ENCODE measurements at regions not wholly inside any gene's neighbourhood (a gene's known extent, or its start where the extent isn't known, plus 50 kb on each side); places are given as distances from the start of the nearest gene placed in this dataset.
A peak's percentile ranks its signal among the peaks of the same experiment; 100 is the strongest.
"Not testable (repeated sequence)": the region's sequence is repeated elsewhere in the genome, so short reads cannot be mapped to it uniquely, and the experiment has no call there.

DNA sequence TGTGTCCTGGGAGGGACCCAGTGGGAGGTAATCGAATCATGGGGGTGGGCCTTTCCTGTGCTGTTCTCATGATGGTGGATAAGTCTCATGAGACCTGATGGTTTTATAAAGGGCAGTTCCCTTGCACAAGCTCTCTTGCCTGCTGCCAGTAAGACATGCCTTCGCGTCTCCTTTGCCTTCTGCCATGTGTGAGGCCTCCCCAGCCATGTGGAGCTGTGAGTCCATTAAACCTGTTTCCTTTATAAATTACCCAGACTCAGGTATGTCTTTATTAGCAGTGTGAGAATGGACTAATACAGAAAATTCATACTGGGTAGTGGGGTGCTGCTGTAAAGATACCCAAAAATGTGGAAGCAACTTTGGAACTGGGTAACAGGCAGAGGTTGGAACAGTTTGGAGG is 300.0 kb upstream of the ZFP42 start:
- DNase-seq = not testable (repeated sequence)

DNA sequence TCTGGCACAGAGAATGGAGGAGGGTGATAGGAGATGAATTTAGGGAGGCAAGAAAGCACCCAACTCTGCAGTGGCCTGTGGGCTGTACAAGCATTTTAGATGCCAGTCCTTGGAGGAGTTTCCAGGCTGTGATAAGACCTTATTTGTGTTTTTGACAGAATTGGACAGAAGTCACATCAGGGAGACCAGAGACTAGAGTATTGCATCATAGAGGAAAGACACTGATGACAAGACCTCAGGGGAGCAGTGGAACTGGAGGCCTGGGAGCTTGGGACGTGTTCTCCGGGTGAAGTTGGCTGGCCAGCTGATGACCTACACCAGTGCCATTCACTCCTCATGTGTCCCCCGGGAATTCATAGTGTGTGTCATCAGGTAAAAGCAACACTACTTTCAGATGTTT is 284.0 kb upstream of the ZFP42 start:
- no peak for DNase-seq

DNA sequence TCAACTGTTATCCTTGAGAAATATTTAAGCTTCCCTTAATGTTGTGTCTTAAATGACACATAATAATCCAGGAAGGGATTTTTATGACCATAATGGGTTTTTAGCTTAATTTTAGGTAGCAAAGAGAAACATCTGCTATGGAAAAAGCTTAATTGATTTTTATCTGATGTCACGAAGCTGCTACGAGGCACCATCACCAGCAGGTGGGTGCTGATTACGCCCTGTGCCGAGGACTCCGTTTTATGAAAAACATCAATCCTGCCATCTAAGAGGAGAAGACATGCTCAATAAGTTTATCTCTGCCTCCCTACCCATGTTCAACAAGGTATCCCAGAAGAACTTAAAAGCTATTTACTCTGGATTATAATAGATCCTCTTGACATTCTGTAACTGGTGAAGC is 280.6 kb upstream of the ZFP42 start:
- DNase-seq = no peak

DNA sequence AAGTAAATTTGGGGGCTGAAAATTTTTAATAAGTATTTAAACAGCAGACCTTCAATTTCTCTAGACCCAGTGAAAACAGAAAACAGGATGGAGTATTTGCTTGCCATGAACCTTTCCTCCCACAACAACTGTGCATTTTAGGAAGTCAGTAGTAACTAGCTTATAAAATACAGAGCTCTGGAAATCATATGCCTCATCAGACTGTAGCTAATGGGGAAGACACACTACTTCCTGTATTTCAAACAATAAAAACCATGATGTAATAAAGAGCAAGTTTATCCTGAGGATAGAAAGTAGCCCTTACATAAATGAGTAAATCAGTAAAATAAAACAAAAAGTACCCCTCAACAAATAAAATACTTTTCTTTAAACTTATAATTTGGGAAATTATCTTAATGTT is 280.1 kb upstream of the ZFP42 start:
- DNase-seq = no peak

DNA sequence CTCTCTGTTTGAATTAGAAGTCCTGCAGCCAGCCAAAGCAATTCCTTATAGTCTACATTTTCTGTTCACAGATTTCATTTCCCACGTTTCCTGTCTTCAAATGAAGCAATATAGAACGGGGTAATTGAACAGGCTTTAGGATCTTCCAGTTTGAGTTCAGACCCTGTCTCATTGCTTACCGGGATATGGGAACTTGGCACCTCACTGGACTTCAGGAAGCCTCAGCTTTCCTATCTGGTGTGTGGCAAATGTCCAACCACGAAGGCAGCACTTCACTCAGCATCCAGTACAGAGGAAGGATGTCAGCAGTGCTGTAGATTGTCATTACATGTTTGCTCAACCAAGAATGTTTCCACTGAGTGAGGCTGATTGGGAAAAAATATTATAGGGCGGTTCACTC is 271.1 kb upstream of the ZFP42 start:
- peak; percentile 44 for DNase-seq

GRCh38 chr4:187726485-187726884 is 269.1 kb upstream of the ZFP42 start:
- DNase-seq = no peak

DNA sequence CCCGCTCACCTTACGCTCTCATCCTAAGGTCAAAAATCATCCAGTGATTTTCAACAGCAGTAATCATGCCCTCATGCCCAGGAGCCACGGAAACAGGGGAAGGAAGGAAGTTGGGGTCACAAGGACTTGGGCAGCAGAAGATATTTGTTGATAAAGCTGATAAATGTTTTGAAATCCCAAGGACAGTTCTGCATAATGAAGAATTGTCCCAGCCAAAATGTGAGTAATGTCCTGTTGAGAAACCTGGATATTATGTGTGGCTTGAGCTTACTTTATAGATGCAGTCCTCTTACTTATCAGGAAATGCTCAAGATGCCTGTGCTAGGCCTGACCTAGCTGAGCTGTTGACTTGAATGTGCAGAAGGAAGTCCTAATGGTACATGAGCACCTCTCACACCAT is 263.0 kb upstream of the ZFP42 start:
- no peak for DNase-seq

GRCh38 chr4:187739771-187740170 is 255.8 kb upstream of the ZFP42 start:
- DNase-seq = no peak

GRCh38 chr4:187744911-187745310 is 250.7 kb upstream of the ZFP42 start:
- DNase-seq = no peak

- not testable (repeated sequence) for DNase-seq
Observed at GRCh38 chr4:187750652-187751051, 244.9 kb upstream of the ZFP42 start.

GRCh38 chr4:187767158-187767557 is 228.4 kb upstream of the ZFP42 start:
- no peak for DNase-seq

DNA sequence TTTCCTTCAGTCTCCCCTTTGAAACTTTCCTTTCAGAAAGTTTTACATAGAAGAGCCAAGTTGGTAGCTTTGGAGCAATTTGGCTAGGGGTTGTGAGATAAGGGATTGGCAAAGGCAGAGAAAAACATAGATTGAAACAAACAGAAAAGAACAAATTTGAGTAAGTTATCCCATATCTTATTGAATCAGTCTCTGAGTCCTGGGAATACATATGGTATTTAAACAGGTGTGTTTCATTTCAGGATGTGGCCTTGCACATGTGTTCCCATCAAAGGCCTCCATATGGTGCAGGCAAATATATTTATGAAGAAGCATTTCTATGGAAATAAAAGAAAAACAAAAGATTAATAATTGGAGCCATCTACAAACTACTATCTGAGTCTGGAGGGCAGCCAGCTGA is 227.9 kb upstream of the ZFP42 start:
- DNase-seq = no peak

DNA sequence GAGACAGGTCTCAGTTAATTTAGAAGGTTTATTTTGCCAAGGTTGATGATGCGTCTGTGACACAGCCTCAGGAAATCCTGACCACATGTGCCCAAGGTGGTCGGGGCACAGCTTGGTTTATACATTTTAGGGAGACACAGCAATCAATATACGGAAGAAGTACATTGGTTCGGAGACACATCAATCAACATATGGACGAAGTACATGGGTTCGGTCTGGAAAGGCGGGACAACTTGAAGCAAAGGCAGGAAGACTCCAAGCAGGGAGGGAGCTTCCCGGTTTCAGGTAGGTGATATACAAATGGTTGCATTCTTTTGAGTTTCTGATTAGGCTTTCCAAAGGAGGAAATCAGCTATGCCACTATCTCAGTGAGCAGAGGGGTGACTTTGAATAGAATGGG is 225.2 kb upstream of the ZFP42 start:
- DNase-seq = no peak

- DNase-seq = no peak
Observed at GRCh38 chr4:187777954-187778353, 217.6 kb upstream of the ZFP42 start.

DNA sequence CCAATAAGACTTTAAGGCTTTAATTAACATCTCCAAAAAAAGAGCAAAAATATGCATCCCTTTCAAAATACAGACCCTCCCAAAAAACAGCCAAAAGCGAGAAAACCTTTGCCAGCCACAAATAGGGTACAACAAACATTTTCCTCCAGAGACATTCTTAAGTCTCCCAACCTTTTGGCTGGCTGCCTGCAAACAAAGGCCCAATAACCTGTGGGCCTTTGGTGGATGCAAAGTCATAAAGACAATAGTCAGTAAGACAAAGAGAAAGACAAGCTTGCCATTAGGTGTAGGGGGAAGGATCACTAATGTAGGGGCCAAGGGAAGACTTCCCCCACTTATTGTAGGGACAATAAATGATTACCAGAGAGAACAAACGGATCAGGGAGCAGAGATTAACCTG is 215.5 kb upstream of the ZFP42 start:
- no peak for DNase-seq

DNA sequence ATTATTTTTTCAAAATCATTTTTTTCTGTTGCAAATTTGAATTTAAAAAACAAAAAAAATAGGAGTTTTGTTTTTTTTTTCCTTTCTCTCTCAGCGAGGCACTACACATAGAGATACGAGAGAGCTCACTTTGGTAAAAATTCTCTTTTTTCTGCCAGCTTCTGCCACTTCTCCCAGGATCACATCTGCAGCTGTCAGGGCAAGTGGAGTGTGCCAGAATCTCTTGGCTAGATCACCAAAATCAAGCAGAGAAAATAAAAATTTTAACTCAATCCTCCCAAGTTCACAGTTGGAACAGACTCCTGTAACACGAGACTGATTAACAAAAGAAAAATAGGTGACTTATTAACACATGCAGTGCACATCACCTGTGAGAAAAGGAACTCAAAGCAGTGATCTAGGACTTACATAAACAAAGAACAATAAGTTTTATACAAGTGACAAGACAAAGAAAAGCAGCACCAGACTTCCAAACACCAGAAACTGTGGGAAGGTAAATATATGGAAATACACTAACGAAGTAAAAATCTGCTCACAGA is 213.2 kb upstream of the ZFP42 start:
- DNase-seq = no peak

- DNase-seq = no peak
Observed at GRCh38 chr4:187786190-187786589, 209.4 kb upstream of the ZFP42 start.

GRCh38 chr4:187789078-187789477 is 206.5 kb upstream of the ZFP42 start:
- DNase-seq = no peak

- DNase-seq = no peak
Observed at GRCh38 chr4:187795737-187796136, 199.8 kb upstream of the ZFP42 start.

- no peak for DNase-seq
Observed at GRCh38 chr4:187798385-187798784, 197.2 kb upstream of the ZFP42 start.

DNA sequence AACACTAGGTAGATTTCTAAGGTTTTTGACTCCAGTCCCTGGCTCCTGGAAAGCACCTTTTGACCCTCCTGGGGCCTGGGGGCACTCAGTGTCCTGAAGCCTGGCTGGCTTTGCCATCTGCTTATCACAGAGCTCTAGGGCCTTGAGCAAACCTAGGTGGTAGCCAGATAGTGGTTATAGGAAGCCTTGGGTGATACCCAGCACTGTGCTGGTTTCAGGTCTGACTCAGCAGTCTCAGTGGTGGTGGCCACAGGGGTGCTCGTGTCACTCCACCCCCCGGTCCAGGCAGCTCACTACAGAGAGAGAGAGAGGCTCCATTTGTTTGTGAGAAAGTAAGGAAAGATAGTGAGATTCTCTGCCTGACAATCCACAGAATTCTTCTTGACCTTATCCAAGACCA is 195.8 kb upstream of the ZFP42 start:
- no peak for DNase-seq

DNA sequence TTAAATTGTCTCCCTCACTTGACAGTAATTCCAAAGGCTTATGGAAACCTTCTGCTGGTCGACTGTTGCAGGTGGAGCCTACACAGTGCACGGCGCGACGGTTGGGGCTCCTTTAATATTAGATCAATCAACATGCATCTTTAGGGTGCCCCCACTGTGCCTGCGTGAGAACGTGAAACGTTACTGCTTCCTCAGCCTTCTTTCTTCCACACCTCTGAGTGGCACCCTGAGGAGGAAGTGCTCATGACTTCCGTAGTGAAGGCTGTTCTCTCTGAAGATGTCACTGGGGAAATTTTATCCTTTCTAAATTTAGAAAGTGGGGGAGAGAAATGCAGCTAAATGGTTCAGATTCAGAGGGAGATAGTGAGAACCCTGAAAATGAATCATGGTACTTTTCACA is 184.0 kb upstream of the ZFP42 start:
- DNase-seq = no peak

DNA sequence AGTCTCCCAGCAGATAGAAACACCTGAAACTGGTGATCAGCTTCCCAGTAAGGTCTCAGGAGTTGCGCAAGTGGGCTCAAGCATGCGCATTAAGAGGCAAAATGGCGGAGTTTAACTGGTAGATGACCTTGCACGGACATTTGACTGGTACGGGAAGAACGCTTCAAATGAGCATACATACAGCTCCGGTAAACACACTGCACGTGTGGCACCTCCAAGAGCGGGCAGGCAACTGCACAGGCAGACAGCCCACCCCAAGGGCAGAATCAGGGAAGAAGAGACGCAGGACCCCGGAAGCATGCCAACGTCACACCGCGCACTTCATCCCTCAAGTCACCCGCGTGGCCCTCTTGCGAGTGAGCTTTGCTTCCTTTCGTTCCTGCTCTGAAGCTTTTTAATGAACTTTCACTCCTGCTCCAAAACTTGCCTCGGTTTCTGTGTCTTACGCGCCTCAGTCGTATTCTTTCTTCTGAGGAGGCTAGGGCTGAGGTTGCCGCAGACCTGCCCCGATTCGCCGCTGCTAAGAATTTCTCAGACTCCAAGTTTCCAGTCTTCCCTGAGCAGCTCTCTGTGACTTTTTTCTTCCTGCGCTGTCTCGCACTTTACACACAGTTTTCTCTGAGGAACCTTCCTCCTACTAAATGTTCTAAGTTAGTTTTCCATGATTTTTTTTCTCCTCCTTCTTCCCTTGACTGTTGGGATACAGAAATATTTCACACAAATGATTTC is 180.7 kb upstream of the ZFP42 start:
- peak; percentile 48 for DNase-seq

DNA sequence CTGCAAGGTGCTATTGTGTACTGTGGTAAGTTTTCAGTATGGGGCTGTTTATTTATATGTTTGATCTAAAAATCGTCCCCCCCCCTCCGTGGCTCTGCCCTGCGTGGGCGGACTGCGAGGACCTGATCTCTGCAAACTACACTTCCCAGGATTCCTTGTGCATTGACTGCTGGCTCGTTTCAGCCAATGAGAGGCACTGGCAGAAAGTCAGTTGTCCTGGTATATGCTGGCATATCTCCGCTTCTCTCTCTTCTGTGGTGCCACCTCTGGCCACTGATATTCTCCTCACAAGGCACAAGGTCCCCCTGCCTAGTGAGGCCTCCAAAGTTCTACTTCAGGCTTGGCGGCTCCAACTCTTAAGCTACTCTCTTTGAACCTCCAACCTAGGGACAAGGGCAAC is 168.8 kb upstream of the ZFP42 start:
- DNase-seq = no peak

DNA sequence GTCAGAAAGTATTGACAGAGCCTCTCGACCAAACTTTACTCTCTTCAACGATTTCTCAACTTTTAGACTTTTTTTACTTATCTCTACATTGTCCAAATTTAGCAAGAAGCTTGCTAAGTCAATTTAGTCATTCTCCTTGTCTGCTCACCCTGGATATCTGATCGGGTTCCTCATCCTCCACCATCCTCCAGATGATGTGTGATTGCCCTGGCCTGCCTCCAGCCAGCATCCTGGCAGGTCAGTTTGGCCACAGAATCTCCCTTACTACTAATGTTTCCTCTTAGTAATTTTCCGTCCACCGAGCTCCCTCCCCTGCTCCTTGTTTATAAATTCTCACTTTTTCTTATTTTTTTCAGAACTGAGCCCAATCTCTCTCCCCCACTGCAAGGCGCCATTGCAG is 167.9 kb upstream of the ZFP42 start:
- no peak for DNase-seq

Measured in left hindlimb (tissue), 1 donor.